Heart left ventricle (tissue), 13 donors: ENCODE measurements at regions not wholly inside any gene's neighbourhood (a gene's known extent, or its start where the extent isn't known, plus 50 kb on each side); places are given as distances from the start of the nearest gene placed in this dataset.

Experiments used
- POLR2A ChIP-seq, 2 donors: fragments of 450-650 bp; IDR thresholded peaks; one replicate each; pipeline ENCODE4 v1.6.1; 2017; ENCODE audit warnings: antibody characterized with exemption in 2 of 2, mild to moderate bottlenecking in 2 of 2, moderate library complexity in 2 of 2
- TF ChIP-seq, protein P1 (sequence below), 12 donors: fragments of 200-600 bp; sonication (generic) in 4 of 12; IDR thresholded peaks; one replicate each; pipeline versions ENCODE4 v1.5.0 to v1.8.0; 2018 to 2022; ENCODE audit warnings: antibody characterized with exemption in 12 of 12, mild to moderate bottlenecking in 5 of 12
- donor health status: ischemic (EF 13 %, LVEDD 7.1; RV severe dilation, severe dysfunction).
- donor health status: DM: no; HTN: yes; CAD: no.
- donor health status: DM: no; HTN: no; CAD: no.
- donor health status: ischemic (EF 25% LVEDD 6.9; RV normal size, moderate dysfunction).
- donor health status: ischemic (EF 25% LVEDD 5.7; RV mildly dilated, moderate dysfunction).
- donor health status: ischemic (EF 35%, LVEDD 5.7; RV mildly dilated, moderate dysfunction).
- donor health status: nonischemic (EF 11% LVEDD 7.7; RV severe dilation, severe dysfunction).
- donor health status: DM: yes; HTN: yes; CAD: no.
- donor health status: PGD.
- donor health status: ischemic (EF 29% LVEDD 5.4; RV normal size, mild dysfunction).
- donor health status: nonischemic (EF 23%, LVEDD 6.1; RV moderate dilation, normal function).

DNA sequence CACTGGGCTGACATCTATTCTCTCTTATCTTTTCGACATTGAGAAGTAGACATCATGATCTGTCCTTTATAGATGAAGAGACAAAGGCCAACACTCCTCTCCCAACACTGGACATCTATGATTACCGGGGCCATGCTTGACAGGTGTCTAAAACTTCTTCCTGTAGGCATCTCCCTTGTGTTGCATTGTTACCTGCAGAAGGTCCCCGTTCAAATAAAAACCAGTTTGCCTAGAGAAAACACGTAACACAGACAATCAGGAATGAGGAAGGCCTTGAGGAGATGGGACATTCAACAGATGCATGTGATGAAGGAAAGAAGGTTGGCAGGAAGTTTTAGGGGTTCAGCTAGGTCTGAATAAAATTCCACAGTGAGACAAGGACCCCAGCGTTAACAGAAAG, 70.8 kb upstream of the ST8SIA3 start:
- TF ChIP-seq, protein P1, sequence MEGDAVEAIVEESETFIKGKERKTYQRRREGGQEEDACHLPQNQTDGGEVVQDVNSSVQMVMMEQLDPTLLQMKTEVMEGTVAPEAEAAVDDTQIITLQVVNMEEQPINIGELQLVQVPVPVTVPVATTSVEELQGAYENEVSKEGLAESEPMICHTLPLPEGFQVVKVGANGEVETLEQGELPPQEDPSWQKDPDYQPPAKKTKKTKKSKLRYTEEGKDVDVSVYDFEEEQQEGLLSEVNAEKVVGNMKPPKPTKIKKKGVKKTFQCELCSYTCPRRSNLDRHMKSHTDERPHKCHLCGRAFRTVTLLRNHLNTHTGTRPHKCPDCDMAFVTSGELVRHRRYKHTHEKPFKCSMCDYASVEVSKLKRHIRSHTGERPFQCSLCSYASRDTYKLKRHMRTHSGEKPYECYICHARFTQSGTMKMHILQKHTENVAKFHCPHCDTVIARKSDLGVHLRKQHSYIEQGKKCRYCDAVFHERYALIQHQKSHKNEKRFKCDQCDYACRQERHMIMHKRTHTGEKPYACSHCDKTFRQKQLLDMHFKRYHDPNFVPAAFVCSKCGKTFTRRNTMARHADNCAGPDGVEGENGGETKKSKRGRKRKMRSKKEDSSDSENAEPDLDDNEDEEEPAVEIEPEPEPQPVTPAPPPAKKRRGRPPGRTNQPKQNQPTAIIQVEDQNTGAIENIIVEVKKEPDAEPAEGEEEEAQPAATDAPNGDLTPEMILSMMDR (IDR thresholded peaks at IDR 0.05) = no peak
- no peak for TF ChIP-seq POLR2A (IDR thresholded peaks at IDR 0.05)
